ENCODE measurements at regions not wholly inside any gene's neighbourhood (a gene's known extent, or its start where the extent isn't known, plus 50 kb on each side); places are given as distances from the start of the nearest gene placed in this dataset.

GRCh38 chr20:48324744-48325143, 503.1 kb downstream of the PREX1 start:
- no peak for DNase-seq

DNA sequence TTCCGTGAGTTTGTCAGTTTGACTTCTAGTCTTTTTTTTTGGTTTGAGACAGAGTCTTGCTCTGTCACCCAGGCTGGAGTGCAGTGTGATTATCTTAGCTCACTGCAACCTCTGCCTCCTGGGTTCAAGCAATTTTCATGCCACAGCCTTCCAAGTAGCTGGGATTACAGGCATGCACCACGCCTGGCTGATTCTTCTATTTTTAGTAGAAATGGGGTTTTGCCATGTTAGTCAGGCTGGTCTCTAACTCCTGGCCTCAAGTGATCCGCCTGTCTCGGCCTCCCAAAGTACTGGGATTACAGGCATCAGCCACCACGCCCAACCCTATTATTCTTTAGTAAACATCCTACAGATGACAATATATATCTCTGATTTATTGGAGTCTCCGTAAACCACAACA, 506.5 kb downstream of the PREX1 start:
- no peak for DNase-seq

GRCh38 chr20:48319943-48320584, 507.7 kb downstream of the PREX1 start:
- no peak for DNase-seq

DNA sequence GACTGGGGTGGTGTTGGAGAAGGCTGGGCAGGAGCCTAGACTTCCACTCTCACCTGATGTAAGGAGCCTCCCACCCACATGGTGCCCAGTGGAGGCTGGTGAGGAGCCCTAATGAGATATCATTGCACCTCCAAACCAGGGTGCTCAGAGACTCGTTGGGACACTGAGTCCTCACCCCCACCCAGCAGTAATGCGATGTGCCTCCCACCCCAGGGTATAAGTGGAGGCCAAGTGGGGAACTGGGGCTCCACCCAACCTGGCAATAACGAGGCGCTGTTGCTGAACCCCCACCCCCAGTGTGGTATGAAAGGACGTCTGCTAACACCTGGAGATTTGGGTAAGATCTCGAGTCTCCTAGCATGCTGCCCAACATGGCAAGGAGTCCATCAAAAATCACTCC, 510.2 kb downstream of the PREX1 start:
- no peak for DNase-seq

DNA sequence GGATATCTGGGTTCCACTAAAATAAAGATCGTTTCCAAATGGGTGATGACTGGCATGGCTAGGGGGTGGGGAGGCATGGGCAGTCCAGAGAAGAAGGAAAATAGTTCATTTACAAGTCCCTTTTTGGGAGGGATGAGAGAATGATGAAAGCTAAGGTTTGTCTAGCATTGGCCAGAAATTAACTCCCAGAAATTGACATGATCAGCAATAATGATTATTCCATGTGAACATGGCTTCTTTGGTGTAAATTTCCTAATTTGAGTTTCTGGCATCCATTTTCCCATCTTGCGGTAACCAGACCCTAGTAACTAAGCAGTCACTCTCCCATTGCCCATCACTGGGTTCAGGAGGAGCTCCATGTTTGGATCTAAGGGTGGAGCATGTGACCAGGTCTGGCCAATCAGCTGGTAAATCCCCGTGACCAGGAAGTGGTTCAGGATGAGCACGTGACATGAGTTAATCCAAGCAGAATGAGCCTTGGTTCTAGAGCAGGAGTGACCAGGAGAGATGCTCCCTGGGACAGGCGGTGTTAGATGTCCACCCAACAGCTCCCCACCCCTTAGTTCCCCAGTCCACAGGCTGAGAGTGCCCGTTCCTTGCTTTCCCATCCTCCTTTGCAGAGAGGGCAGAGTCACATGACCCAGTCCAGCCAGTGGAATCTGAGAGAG, 512.7 kb downstream of the PREX1 start:
- DNase-seq = no peak

DNA sequence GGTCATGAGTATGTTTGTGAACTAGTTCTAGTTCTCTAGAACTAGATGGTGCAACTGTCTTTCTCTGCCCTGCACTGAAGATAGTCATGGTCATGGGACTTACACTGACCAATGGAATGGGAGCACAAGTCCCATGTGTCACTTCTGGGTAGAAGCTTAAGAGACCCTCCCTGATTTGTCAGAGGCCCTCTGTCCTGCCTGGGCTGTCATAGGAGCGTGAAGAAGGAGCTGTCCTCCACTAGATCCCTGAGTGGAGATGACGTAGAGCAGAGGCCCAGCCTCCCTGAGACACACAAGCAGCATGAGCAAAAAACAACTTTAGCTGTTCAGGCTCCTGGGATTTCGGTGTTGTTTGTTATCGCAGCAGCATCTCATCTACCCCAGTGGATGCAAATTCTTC, 514.5 kb downstream of the PREX1 start:
- DNase-seq = no peak

DNA sequence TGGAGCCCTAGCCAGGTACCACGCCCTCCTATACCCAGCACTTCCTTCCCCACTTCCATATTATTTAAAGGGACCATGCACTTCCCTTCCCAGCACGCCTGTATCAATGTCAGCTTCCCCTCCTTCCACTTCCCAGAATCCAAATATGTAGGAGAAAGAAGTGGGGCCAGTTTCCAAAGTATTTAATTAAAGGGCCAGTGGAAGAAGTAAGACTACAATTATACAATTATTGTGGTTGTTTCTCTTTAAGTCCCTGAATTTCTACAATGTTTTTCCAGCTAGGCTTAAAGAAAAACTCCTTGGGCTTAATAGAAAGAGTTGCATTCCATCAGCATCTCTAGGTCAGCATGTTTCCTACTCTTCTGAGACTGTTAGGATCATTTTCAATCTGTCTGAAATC, 515.8 kb downstream of the PREX1 start:
- no peak for DNase-seq

DNA sequence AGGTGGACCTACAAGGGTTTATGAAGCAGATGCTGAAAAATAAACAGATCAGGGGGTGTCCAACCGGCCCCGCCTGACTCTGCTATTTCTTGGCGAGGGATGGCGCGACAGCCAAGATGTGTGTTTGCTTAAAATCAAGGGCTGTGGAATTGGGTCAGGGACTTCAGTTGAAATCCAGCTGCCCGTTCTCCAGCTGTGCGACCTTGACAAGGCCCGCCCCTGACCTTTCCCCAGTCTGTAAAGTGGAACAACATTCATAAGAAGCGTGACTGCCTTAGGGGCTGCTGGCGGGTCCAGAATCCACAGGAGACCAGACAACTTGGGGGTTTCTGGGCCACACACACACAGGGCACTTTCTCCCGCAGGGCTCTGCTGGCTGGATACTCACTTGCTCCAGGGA, 517.5 kb downstream of the PREX1 start:
- DNase-seq = no peak

GRCh38 chr20:48309293-48309692, 518.5 kb downstream of the PREX1 start:
- no peak for DNase-seq

GRCh38 chr20:48308882-48309281, 518.9 kb downstream of the PREX1 start:
- peak in 1 of 2 experiments; percentile 8 for DNase-seq

- DNase-seq = no peak
Measured at GRCh38 chr20:48308232-48308781, 519.5 kb downstream of the PREX1 start.

- no peak for DNase-seq
Measured at GRCh38 chr20:48307277-48307676, 520.5 kb downstream of the PREX1 start.

- no peak for DNase-seq
Measured at GRCh38 chr20:48302844-48303542, 517.7 kb upstream of the SULF2 start.

- no peak for DNase-seq
Measured at GRCh38 chr20:48302149-48302548, 516.9 kb upstream of the SULF2 start.

DNA sequence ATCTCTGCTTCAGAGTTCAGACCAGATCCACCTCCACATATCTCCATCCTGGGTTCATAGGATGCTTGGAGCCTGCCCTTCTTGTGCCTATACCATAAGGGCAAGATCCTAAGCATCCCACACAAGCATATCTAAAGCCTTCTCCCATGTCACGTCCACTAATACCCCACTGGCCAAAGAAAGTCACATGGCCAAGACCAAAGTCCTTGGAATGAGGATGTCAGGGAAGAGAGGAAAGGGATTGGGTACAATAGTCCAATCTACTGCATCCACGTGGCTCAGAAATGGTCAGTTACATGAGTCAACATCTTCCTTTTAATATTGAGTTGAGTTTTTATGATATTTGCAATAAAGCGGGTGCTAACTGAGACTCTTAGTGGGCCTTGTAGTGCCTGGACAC, 515.9 kb upstream of the SULF2 start:
- DNase-seq = no peak

GRCh38 chr20:48300529-48300928, 515.2 kb upstream of the SULF2 start:
- no peak for DNase-seq

DNA sequence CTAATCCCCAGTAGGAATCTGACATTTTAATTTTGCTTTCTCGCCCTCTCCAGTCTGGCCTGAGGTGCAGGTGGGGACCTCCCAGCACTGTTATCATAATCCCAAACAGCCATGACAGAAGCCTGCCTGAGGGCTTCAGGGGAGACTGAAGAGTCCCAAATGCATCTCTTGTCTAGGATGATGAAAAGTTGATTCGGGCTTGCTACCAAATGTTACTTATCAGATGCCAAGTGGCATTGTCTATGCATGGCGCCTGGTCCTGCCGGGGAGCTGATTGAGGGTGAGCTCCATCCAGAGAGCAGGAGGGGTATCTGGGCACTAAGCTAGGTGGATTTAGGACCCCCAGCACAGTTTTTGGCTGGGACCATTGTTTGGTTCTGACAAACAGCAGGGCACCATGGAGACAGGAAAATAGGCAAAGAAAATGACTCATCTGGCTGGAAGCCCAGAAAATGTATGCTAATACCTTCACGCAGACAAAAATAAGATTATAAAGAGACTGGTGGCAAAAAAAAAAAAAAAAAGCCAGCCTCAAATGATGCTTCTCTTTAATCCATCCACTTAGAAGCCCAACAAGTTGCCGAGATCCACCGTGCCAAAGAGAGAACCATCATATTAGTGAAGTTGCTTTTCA, 513.7 kb upstream of the SULF2 start:
- DNase-seq = peak; percentile 97 to 98

GRCh38 chr20:48298433-48298832, 513.2 kb upstream of the SULF2 start:
- no peak for DNase-seq

GRCh38 chr20:48295966-48296421, 510.7 kb upstream of the SULF2 start:
- DNase-seq = no peak

GRCh38 chr20:48295445-48295903, 510.2 kb upstream of the SULF2 start:
- peak in 1 of 2 experiments; percentile 31 for DNase-seq

GRCh38 chr20:48294942-48295341, 509.7 kb upstream of the SULF2 start:
- no peak for DNase-seq

GRCh38 chr20:48294196-48294595, 508.9 kb upstream of the SULF2 start:
- no peak for DNase-seq

DNA sequence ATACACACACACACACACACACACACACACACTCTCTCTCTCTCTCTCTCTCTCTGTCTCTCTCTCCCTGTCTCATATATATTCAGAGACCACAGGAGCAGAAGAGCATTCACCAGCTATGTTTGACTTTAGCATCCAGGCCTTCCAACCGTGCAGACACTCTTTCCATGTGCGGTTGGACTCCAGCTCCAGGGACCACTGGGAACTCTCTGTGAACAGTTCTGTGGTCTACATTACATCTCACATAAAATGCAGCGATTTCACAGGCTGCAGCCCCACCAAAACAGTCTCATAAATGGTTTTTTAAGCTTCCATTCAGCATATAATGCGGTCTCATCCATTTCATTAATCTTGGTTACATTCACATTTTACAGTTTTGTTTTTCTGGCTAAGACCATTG, 508.4 kb upstream of the SULF2 start:
- no peak for DNase-seq
